Right lobe of liver (tissue), 6 donors: ENCODE measurements at regions not wholly inside any gene's neighbourhood (a gene's known extent, or its start where the extent isn't known, plus 50 kb on each side); places are given as distances from the start of the nearest gene placed in this dataset.
"Not testable (repeated sequence)": the region's sequence is repeated elsewhere in the genome, so short reads cannot be mapped to it uniquely, and the experiment has no call there.

Experiments used
- ATAC-seq, 4 donors: fragments of 200-7000 bp; cut with Tn5 transposase; one replicate each; pipeline ENCODE4 v1.9.1; 2020; ENCODE audit warnings: mild to moderate bottlenecking in 4 of 4, moderate library complexity in 4 of 4
- DNase-seq, 3 donors: peaks; one replicate each; pipeline ENCODE4 v3.0.0-alpha.2; 2020
- H3K27ac ChIP-seq, 3 donors: fragments of 200-600 bp; one replicate each; pipeline ENCODE4 v1.8.0; 2022
- H3K27me3 ChIP-seq, 2 donors: fragments of 200-600 bp; one replicate each; pipeline ENCODE4 v1.8.0; 2022
- H3K36me3 ChIP-seq, 4 donors: fragments of 200-600 bp; sonication (generic) in 1 of 4; one replicate each; pipeline versions ENCODE4 v1.5.1 to v1.8.0; 2017 to 2022; ENCODE audit warnings: control low read depth in 1 of 4
- H3K4me1 ChIP-seq, 4 donors: fragments of 200-600 bp; sonication (generic) in 1 of 4; one replicate each; pipeline versions ENCODE4 v1.5.1 to v1.8.0; 2017 to 2022; ENCODE audit warnings: control low read depth in 1 of 4
- H3K4me3 ChIP-seq, 3 donors: fragments of 200-600 bp; one replicate each; pipeline ENCODE4 v1.8.0; 2022
- H3K9me3 ChIP-seq, 4 donors: fragments of 200-600 bp; sonication (generic) in 1 of 4; one replicate each; pipeline versions ENCODE4 v1.5.1 to v1.8.0; 2017 to 2022; ENCODE audit warnings: control low read depth in 1 of 4
- CTCF ChIP-seq, 4 donors: fragments of 200-600 bp in 3 of 4; fragments of 450-650 bp in 1 of 4; IDR thresholded peaks; one replicate each; pipeline versions ENCODE4 v1.5.1 to v1.8.0; 2016 to 2022; ENCODE audit warnings: antibody characterized with exemption in 4 of 4, mild to moderate bottlenecking in 2 of 4
- POLR2A ChIP-seq: fragments of 450-650 bp; IDR thresholded peaks from one replicate; pipeline ENCODE4 v1.6.1; 2017; ENCODE audit warnings: antibody characterized with exemption, mild to moderate bottlenecking
- WGBS: methylation state at CpG from one replicate; pipeline ENCODE4 v1.1.6; 2018; ENCODE audit warnings: low coverage, low lambda C conversion rate; ENCODE audit not compliant: insufficient coverage; ENCODE audit errors: missing lambda C conversion rate; 5-methylcytosine and 5-hydroxymethylcytosine counted together
- intact Hi-C, 2 donors: fragments of 100-400 bp; cut with DNase I; formaldehyde crosslinking; loops; one replicate each; pipeline versions ENCODE4 v1.11.2 to v1.14.1; 2022
- donor health status: DM: no; HTN: yes; CAD: no.
- donor health status: DM: no; HTN: no; CAD: no.
- donor health status: DM: no; HTN: no; CAD: no.
- donor health status: DM: no; HTN: yes; CAD: no.
- donor health status: DM: no; HTN: yes; CAD: no.

GRCh38 chr10:131822692-131823245 lies 78.0 kb upstream of the PPP2R2D start:
- H3K36me3 ChIP-seq: no peaks in the 10 kb centered on the region
- H3K4me3 ChIP-seq: no peak overlapping the region
- ATAC-seq (no peak), DNase-seq (peak; percentile 10 to 46 (median 28))
- WGBS: 68% methylated on average over 6 of the region's 9 CpGs
- H3K27ac ChIP-seq: no peak overlapping the region
- H3K9me3 ChIP-seq: no peaks in the 10 kb centered on the region
- intact Hi-C loops: no loop called here
- no peaks in the 10 kb centered on the region for H3K27me3 ChIP-seq
- TF ChIP-seq CTCF (IDR thresholded peaks at IDR 0.05) (no peak), POLR2A (no peak)
- H3K4me1 ChIP-seq: peaks cover 0 to 73% (median 22%) of the 10 kb centered on the region in 4 donors

GRCh38 chr10:131823601-131824099 lies 77.2 kb upstream of the PPP2R2D start:
- H3K36me3 ChIP-seq, intact Hi-C loops, H3K27ac ChIP-seq, H3K4me3 ChIP-seq, ATAC-seq, H3K9me3 ChIP-seq, H3K27me3 ChIP-seq: not testable (repeated sequence)
- peaks cover 0 to 64% (median 22%) of the 10 kb centered on the region in 4 donors for H3K4me1 ChIP-seq
- peak in 1 of 3 donors; percentile 11 for DNase-seq
- no CpG with 5 or more reads among the region's 12 CpGs for WGBS

- H3K36me3 ChIP-seq: no peaks in the 10 kb centered on the region
- ATAC-seq: peak in 3 of 4 donors; percentile 58 to 77 (median 72)
- H3K9me3 ChIP-seq: no peaks in the 10 kb centered on the region
- H3K4me1 ChIP-seq: peaks cover 0 to 55% (median 20%) of the 10 kb centered on the region in 4 donors
- intact Hi-C loops: no loop called here
- TF ChIP-seq POLR2A (no peak), CTCF (IDR thresholded peaks at IDR 0.05) (no peak)
- H3K4me3 ChIP-seq: no peak overlapping the region
- H3K27ac ChIP-seq: peak overlapping the region in 1 of 3 donors; percentile 33
- peak; percentile 49 to 55 (median 53) for DNase-seq
- H3K27me3 ChIP-seq: no peaks in the 10 kb centered on the region
- 40% methylated on average over 5 of the region's 24 CpGs for WGBS
These were observed 76.2 kb upstream of the PPP2R2D start for GRCh38 chr10:131824371-131825149.

GRCh38 chr10:131825150-131825848 lies 75.5 kb upstream of the PPP2R2D start:
- peak; percentile 33 to 61 (median 52) for ATAC-seq
- Histone ChIP-seq H3K4me1 (peaks cover 0 to 48% (median 17%) of the 10 kb centered on the region in 4 donors), H3K27me3 (no peaks in the 10 kb centered on the region), H3K4me3 (peak overlapping the region in 1 of 3 donors; percentile 14), H3K9me3 (no peaks in the 10 kb centered on the region), H3K36me3 (no peaks in the 10 kb centered on the region), H3K27ac (peak overlapping the region in 2 of 3 donors; percentile 14 to 33)
- peak; percentile 14 to 37 (median 26) for DNase-seq
- TF ChIP-seq CTCF (IDR thresholded peaks at IDR 0.05): no peak
- TF ChIP-seq POLR2A: peak; percentile 12
- WGBS: 21% methylated on average over 13 of the region's 15 CpGs
- intact Hi-C loops: no loop called here
